ENCODE measurements at regions not wholly inside any gene's neighbourhood (a gene's known extent, or its start where the extent isn't known, plus 50 kb on each side); places are given as distances from the start of the nearest gene placed in this dataset.

DNA sequence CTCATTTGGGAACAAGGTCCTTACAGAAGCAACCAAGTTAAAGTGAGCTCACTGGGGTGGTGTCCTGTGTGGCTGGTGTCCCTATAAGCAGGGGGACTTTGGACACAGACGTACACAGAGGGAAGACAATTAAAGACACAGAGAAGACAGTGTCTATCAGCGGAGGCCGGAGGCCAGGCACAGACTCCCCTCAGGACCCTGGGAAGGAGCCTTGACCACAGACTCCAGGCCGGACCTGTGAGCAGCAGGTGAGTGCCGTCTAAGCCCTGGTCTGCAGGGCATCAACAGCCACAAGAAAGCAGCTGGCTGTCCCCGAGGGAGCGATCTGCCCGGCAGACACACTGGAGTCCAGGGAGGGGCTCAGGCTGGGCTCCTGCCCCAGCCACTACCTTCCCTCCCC is 219.1 kb upstream of the C14orf180 start:
- no peak for DNase-seq

DNA sequence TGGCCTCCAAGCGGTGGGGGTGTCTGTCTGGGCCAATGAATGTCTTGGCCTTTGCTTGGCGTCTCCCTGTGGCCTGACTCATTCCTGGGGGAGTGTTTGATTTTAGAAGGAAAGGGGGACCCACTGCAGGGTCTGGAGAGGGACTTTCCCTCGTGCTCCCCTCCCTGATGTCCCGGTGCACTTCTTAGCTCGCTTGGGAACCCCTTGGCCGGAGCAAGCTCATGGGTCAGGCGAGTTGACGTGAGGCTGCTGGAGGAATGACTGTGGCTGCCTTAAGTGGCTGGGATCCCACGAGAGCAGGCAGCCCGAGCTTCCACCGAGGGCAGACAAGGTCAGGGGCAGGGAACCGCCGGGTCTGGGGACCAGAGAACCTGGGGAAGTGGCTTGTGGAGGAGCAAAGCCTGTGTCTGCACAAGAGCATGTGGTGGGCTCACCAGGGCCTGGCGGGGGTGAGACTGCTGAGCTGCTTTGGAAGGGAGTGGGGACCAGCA is 218.4 kb upstream of the C14orf180 start:
- DNase-seq, result no peak

DNA sequence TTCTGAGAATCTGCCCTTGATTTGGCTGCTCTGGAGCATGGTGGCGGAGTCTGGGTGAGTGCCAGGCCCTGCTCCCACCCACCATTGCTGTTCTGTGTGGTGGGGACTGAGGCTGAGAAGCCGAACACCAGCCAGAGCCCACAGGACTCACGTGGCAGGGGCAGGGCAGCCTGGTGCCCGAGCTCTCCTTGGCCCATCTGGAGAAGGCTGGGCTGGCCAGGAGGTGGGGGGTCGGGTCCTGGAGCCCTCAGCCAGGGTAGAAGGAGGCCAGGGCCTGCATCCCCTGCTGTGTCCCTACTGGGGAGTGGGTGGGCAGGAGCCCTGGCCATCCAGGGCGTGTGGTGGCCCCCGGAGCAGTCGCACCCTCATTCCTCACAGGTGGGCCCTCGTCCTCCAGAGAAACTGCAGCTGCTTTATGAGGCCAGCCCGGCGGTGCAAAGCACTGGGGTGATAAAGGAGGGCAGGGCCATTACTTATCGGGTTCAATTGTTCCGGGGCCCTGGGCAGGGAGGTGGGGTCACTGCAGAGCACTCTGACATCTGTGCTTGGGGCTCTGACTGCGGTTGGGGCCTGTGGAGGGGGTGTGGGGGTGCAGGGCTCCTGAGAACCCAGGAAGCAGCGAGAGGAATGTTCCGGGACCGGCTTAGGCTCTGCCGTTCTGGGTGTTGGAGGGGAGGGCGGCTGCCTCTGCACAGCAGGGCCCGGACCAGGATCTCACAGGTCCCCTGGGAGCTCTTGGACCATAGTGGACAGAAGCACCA is 217.5 kb upstream of the C14orf180 start:
- DNase-seq, result no peak

DNA sequence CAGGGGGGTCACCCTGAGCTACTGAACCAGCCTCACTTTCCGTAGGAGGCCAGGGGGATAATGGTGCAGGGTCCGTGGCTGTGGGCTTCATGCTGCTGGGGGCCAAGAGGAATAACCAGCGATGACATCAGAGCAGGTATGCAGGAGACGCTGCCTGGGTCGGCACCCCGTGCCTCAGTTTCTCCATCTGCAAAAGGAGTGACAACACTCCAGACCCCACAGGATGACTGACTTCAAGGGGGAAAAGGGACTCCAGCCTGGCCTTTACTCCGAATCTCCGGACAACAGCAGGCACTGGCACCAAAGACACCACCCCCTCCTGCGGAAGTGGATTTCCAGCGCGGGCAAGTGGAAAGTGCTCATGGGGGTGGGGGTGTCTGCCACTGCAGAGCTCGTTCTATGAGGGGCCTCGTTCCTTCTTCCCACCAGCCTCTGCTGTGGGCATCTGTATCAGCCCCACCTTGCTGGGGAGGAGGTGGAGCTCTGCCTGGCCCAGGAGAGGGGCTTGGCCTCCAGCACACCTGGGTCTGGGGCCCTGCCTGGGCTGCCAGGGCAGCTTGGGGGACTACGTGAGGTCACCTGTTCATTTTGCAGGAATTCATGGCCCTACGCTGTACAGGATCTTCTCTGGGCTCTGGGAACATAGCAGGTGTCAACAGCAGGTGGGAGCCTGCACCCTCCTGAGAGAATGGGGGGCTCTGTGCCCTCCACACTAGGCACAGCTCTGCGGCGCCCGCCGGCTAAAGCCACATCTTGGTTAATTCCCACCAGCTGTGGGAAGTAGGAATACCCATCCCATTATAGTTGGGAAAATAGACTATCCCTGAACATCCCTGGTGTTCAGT is 216.6 kb upstream of the C14orf180 start:
- DNase-seq, result no peak

DNA sequence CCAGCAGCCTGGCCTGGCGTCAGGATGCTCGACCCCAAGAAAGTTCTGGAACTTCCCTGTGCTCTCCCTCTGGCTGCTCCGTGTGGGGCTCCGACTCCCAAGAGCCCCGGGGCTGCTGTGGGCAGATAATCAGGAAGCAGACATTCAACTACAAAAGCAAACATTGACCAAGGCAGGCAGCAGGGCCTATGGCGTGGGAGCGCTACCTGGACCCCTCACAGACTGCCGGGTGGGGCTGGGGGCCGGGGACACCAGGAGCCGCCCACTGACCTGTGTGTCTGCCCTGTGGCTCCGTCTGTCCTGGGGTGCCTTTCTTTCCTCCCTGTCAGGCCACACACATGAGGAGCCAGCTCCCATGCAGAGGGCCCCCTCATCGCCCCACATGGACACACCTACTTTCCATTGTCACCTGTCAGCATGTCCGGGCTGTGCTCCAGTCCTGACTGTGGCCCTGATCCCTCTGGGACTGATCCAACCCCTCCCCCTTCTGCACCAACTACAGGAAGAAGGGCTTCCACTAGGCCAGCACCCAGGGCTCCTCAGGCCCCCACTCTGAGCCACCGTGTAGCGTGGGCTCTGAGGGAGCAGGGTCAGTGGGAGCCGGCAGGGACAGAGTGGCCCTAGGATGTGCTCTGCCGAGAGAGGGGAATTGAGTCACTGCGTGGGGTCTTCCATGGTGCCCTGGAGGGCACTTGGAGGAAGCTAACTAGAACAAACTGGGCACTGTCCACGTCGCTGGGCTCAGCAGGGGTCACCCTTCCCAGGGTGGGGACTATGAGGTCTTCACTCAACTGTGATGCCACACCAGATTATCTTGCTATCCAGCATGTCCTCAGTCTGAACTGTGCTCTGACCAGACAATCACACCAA is 215.4 kb upstream of the C14orf180 start:
- DNase-seq, result no peak

DNA sequence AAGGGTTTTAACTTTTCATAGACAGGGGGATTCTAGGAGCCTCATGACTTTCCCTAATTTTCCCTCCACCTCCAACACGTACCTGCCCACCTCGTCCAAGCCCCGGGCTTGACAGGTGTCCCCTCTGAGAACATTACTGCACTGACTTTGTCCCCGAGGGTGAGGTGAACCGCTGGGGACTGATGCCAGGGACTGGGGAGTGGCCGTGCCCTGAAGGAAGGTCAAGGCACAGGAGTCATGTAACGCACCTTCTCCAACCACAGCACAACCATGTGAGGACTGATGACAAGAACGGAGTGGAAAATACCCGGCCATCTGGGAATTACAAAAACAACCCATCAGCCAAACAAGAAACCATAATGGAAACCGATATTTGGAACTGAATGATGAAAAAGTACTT is 214.7 kb upstream of the C14orf180 start:
- DNase-seq, result no peak

DNA sequence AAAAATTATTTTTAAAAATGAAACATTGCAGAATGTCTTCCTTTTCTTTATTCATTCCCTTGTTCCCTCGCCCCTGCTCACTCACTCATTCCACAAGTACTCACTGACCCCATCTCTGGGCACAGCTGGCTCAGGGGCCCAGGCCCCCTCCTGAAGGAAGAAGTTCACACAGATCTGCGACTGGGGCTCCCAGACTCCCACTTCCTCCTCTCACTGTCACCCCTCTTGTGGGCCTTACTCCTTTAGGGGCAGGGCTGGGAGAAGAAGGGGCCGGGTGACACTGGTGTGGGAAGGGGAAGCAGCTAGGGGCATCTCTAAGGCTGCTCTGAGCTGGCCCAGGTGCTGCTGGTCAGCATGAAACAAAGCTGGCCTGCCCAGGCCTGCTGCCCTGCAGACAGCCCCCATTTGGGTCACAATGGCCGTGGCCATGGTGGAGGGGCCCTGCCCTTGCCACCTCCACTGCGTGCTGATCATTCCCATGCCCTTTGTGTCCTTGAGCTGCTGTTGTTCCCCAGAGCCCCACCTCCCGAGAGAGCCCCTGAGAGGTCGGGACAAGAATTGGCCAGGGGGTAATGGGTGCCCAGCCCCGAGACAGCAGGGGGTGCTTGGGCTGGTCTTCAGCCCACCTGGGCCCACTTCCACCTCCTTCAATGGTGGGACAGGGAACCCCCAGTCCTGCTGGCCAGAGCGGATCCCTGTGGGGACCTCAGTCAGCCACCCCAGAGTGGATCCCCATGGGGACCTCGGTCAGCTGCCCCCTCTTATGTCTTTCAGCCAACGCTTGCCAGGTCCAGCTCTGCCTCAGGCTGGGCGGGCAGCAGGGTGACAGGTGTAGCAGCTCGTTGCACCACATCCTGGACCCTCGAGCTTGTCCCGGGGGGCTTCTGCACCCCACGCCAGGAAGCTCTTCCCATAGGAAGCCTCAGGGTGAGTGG is 212.4 kb upstream of the C14orf180 start:
- no peak for DNase-seq

DNA sequence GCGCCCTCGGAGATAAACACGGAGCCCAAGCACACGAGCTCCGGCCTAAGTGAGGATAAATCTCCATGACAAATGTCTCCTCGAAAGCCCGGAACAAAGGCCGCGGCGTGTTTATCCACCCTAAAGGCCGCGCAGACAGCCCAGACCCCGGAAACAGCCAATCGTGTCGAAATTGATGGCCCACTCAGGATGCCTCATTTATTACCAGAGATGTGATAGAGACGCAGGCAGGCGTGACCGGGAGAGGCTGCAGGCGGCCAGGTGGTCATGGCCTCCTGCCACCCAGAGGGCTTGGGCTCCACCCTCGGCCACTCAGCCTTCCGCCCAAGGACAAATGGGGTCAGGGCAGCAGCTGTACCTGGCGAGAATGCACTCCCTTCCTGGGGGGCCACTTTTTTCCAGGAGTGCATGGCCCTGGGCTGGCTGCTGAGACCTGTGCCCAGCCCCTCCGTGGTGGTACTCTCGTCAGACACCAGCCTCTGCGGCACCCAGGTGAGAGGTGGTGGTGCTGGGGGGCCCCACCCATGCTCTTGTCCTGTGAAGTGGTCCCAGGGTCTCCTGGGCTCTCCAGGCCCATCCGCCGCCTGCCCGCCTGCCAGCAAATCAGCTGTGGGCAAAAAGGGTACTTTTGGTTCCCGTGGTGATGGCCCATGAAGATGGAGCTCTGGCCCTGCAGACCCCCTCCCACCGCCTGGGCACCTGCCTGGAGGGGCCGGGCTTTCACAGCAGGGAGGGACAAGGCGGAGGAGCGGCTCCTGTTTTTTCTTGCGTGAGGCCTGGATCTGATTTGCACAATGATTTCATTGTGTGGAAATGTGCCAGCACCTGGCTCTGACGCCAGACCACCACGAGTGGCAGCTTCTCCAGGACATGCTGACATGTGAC is 211.5 kb upstream of the C14orf180 start:
- no peak for DNase-seq

DNA sequence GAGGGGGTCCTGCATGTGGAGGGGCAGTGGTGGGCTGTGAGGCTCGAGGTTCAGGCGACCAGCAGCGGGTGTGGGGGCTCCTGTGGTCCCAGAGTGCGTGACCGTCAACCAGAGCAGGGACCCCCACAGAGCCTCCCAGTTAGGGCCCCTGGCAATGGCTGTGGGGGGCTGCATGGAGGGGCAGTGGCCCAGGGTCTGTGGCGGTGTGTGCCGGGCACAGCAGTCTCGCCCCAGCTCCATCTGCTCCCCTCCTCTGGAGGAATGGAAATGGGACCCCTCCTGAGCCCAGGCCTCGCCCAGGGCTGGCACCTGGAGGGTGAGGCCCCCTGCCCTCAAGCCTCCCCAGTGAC is 210.8 kb upstream of the C14orf180 start:
- DNase-seq, result no peak

DNA sequence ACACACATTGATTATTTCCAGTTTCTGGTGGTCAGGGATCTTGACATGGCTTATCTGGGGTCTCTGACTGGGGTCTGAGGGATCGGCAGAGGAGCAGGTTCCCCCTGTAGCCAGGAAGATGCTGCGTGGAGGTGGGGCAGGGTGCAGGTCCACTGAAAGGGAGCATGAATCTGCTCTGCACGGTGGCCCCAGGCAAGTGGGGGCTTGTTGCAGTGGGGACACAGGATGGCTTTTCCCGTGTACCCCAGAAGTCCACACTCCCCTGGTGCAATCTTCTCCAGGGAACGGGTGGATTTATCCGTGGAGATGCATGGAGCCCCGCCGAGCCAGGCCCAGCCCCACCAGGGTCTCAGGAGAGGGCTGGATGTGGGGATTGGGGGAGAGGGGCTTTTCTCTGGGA is 210.4 kb upstream of the C14orf180 start:
- DNase-seq, result no peak

DNA sequence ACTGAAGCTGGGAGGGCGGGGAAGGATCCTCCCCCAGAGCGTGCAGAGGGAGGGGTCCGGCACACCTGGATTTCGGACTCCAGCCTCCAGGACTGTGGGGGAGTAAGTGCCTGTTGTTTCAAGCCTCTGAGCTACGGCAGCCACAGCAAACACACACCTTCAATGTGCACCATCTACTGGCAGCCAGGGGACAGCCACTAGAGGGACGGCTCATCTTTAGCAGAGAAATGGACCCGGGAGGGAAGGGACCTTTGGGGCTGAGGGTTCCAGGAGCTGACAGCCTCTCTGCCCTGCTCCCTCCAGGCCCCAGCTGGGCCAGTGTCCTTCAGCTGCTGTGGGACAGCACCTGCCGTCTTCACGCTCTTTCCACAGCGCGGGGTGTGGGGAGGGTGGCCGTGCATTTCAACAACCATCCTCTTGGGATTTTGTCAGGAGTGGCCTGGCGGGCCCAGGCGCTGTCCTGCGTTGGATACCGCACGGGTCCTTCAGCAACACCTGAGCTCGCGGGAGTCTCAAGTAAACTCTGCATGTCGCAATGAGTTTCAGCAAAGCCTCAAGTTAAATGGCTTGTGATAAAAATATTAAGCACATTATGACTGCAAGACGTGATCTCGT is 209.2 kb upstream of the C14orf180 start:
- DNase-seq, result no peak

DNA sequence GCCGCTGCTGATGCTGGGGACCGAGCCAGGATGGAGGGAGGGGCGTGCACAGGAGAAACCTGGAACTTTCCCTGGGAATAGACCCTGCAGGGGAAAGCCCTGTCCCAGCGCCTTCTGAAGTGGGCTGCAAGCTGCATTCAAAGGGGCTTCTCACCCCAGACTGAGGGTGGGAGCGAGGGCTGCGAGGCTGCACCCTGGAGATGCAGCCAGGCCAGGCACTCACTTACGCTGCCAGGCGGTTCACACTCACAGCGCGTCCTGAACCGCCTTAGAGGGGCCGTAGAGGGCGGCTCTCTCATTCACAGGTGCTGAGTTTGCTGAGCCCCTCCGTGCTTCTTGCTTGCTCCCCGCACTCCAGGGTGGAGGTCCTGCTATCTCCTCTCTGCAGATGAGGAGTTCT is 208.5 kb upstream of the C14orf180 start:
- no peak for DNase-seq

DNA sequence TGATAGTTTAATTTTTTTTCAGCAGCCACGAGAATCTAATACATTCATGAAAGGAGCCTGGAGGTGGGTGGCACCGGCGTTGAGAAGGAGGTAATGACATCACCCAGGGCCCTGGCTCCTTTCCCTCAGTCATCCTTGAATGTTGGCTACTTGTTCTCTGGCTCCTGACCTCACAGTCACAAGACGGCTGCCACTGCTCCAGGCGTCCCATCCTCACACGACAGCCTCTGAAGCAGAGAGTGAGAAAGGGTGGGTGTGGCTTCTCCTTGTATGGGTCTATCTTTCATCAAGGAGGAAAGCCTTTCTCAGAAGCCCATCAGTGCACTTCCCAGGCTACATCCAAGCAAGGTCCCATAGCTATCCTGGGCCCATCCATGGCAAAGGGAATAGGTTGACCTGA is 207.6 kb upstream of the C14orf180 start:
- DNase-seq, result no peak

DNA sequence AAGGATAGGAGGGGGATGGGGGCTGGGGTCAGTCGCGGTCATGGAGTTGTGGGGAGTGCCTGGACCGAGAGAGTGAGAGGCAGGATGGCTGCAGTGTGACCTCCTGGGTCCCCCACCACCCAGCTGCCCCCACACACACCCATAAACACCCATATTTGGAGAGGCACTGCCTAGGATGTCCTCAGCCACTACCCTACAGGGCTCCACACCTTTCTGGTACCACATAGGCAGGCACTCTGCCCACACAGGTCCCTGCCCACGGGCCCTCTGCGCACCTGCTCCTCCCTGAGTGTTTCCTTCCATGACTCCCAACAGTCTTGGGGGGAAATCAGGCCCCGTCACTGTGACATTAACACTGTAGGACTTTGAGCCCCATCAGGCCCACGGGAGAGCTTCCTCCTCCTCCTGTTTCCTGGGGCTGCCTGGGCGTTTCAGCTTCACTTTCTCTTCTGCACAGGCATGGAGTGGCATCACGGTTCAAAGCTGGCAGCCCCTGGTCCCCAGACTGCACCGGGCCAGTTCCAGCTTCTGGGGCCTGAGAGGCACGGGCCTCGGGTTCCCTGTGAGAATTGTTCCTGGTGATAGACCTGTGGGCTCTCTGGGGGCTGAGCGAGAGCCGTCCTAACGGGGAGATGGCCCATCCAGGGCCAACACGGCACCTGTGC is 207.0 kb upstream of the C14orf180 start:
- no peak for DNase-seq

DNA sequence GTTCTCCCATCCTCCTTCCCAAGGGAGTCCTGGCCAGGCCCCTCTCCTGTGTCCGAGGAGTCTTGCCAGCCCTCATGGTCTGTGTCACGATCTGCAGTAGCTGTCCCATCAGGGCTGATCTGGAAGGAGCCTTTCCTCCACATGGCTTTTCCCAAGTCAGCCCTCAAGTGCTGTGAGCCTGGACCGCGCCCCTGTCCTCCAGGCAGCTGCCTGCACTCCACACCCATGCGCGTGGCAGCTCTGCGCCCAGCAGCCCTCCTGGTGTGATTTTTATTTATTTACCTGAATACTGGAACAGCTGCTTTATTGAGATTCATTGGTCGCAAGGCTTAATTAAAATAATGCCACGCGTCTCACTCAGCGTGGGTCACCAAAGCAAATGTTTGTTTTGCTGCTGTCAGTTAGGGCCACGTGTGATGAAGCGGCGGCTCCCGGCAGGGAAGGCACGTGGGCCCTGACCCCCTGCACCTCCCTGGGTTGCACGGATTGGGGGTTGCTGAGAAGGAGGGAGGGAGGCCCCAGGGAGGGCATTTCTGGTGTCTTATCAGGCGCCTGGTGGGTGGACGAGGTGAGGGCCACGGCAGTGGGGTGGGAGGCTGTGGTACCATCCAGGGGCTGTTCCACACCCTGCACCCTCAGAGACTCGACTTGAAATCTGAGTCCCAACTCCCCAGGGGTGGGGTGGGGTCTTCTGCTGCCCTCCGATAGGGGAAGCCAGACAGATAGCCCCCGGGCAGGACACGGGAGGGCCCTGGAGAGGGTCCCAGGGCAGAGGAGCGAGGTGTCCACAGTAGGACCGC is 206.3 kb upstream of the C14orf180 start:
- no peak for DNase-seq

DNA sequence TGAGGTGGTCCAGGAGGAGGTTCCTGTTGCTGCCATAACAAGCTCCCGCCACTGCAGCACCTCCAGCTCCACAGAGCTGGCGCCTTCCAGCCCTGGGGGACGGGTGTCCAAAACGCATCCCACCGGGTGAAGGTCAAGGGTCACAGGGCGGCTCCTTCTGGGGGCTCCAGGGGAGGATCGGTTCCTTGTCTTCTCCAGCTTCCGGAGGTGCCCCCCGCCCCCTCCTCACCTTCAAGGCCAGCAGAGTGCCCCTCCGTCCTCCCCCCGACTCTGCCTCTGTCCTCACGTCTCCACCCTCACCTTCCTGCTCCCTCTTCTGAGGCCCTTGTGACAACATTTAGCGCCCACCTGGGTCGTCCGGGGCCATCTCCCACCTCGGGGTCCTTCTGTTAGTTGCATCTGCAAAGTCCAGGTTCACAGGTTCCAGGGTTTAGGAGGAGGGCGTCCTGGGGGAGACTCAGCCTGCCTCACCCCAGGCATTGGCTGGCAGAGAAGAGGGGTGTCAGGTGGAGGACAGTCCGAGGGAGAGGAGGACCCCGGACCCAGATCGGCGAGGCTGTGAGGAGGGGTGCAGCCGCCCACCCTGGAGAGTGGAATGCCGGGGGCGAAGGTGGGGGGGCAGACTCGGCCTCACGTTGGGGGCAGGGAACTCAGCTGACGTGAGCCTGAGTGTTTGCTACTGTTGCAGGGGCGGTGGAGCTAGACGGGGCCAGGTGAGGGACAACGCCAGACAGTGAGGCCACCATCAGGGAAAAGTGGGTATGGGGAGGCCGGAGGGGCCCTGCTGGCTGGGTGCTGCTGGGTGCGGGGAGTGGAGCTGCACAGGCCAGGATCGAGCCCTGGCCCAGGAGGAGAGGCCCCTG is 205.5 kb upstream of the C14orf180 start:
- DNase-seq, result no peak

DNA sequence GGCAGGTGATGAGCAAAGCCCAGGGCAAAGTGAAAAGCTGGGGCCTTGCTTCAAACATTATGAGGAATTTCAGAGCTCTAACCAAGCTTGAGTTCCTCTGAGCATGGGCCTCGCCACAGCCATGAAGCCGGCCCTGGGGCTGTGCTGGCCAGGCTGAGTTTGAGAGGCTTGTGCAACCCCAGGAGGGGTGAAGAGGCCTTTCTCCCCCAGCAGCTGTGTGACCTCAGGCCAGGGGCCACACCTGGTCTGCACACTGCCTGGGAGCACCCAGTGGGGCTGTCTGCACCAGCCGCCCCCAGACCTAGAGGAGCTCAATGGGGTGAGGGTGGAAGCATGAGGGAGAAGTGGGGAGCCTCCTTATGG is 204.9 kb upstream of the C14orf180 start:
- DNase-seq, result no peak

DNA sequence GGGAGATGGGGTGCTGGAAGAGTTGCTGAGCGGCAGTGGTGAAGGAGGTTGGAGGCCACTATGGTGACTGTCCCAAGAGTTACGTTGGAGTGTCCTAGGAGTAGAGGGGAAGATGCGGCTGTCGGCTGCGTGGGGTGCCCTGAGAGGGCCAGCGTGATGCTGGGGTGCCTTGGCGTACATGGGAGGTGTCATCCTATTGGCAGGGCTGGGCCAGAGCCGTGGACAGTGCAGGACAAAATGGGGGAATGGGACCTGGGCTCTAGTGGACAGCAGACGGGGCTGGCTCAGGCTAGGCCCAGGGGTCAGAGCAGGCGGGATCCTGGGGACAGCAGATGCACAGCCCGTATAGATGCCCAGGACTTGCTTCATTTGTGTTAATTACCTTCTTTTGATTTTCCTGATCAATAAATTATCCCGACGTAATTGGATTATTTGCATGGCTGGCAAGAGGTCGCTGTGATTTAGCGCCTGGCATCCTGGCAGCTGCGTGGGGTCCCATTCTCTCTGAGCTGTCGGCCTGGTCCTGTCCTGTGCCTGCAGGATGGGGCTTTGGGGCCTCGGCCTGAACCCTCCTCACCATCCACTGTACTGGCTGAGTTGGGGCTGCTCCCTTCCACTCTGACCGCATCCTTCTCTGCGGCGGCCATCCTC is 203.9 kb upstream of the C14orf180 start:
- DNase-seq, result no peak
